Liver (tissue), 8 donors: ENCODE measurements at regions not wholly inside any gene's neighbourhood (a gene's known extent, or its start where the extent isn't known, plus 50 kb on each side); places are given as distances from the start of the nearest gene placed in this dataset.

Source experiments
- DNase-seq: peaks from one replicate; pipeline ENCODE4 v3.0.0-alpha.2; 2017; ENCODE audit warnings: low spot score
- H3K27ac ChIP-seq, 2 donors: one replicate each; pipeline ENCODE4 v1.7.0; 2013; ENCODE audit warnings: inconsistent platforms in 2 of 2, low read length in 2 of 2, control low read depth in 1 of 2, low read depth in 1 of 2, mild to moderate bottlenecking in 1 of 2
- H3K27me3 ChIP-seq, 4 donors: one replicate each; pipeline versions ENCODE4 v1.6.1 to v1.7.0; 2013; ENCODE audit warnings: low read length in 3 of 4, inconsistent platforms in 1 of 4, mild to moderate bottlenecking in 1 of 4, moderate library complexity in 1 of 4; ENCODE audit not compliant: control insufficient read depth in 4 of 4, insufficient read depth in 4 of 4
- H3K36me3 ChIP-seq, 4 donors: one replicate each; pipeline versions ENCODE4 v1.6.1 to v1.7.0; 2013; ENCODE audit warnings: low read length in 3 of 4, mild to moderate bottlenecking in 3 of 4, low read depth in 1 of 4, moderate library complexity in 1 of 4; ENCODE audit not compliant: control insufficient read depth in 4 of 4, insufficient read depth in 3 of 4
- H3K4me1 ChIP-seq, 4 donors: one replicate each; pipeline versions ENCODE4 v1.6.1 to v1.7.0; 2013; ENCODE audit warnings: low read length in 3 of 4, mild to moderate bottlenecking in 3 of 4, moderate library complexity in 1 of 4; ENCODE audit not compliant: control insufficient read depth in 4 of 4, insufficient read depth in 4 of 4
- H3K4me3 ChIP-seq, 3 donors: one replicate each; pipeline versions ENCODE4 v1.6.1 to v1.7.0; 2013; ENCODE audit warnings: low read length in 3 of 3, control low read depth in 1 of 3, low read depth in 1 of 3, mild to moderate bottlenecking in 1 of 3
- H3K9ac ChIP-seq, 2 donors: one replicate each; pipeline ENCODE4 v1.7.0; 2013; ENCODE audit warnings: low read length in 2 of 2, mild to moderate bottlenecking in 2 of 2, moderate library complexity in 2 of 2, control low read depth in 1 of 2, low read depth in 1 of 2
- H3K9me3 ChIP-seq, 4 donors: one replicate each; pipeline versions ENCODE4 v1.6.1 to v1.7.0; 2013; ENCODE audit warnings: low read length in 3 of 4; ENCODE audit not compliant: control insufficient read depth in 4 of 4
- ATF3 ChIP-seq: IDR thresholded peaks from 2 replicates; pipeline ENCODE4 v1.6.1; 2016; ENCODE audit warnings: antibody characterized with exemption
- CTCF ChIP-seq: fragments of 150-350 bp; IDR thresholded peaks from 2 replicates; pipeline ENCODE4 v1.5.1; 2017; ENCODE audit warnings: improper control_type of control experiment, low read depth, low read length; ENCODE audit not compliant: missing input control
- EGR1 ChIP-seq, 2 donors: IDR thresholded peaks; 2 replicates each; pipeline ENCODE4 v1.6.1; 2016 to 2018; ENCODE audit warnings: antibody characterized with exemption in 2 of 2, low read depth in 2 of 2
- FOXA1 ChIP-seq: IDR thresholded peaks from 2 replicates; pipeline ENCODE4 v1.6.1; 2016; ENCODE audit warnings: antibody characterized with exemption
- FOXA2 ChIP-seq: IDR thresholded peaks from 2 replicates; pipeline ENCODE4 v1.6.1; 2016; ENCODE audit warnings: antibody characterized with exemption
- GABPA ChIP-seq, 2 donors: IDR thresholded peaks in 1 of 2; conservative IDR thresholded peaks in 1 of 2; 2 replicates each; pipeline ENCODE4 v1.6.1; 2016; ENCODE audit warnings: antibody characterized with exemption in 2 of 2, mild to moderate bottlenecking in 1 of 2, moderate library complexity in 1 of 2
- HNF4A ChIP-seq, 2 donors: conservative IDR thresholded peaks; 2 replicates each; pipeline ENCODE4 v1.6.1; 2016; ENCODE audit warnings: antibody characterized with exemption in 2 of 2, mild to moderate bottlenecking in 2 of 2
- HNF4G ChIP-seq: IDR thresholded peaks from 2 replicates; pipeline ENCODE4 v1.6.1; 2016; ENCODE audit warnings: antibody characterized with exemption
- JUND ChIP-seq, 2 donors: IDR thresholded peaks; 2 replicates each; pipeline ENCODE4 v1.6.1; 2016; ENCODE audit warnings: antibody characterized with exemption in 2 of 2
- MAX ChIP-seq: IDR thresholded peaks from 2 replicates; pipeline ENCODE4 v1.6.1; 2016; ENCODE audit warnings: antibody characterized with exemption
- NR2F2 ChIP-seq: IDR thresholded peaks from 2 replicates; pipeline ENCODE4 v1.6.1; 2016; ENCODE audit warnings: antibody characterized with exemption
- RAD21 ChIP-seq, 2 donors: IDR thresholded peaks; 2 replicates each; pipeline ENCODE4 v1.6.1; 2016; ENCODE audit warnings: antibody characterized with exemption in 2 of 2, mild to moderate bottlenecking in 2 of 2
- REST ChIP-seq: IDR thresholded peaks from 2 replicates; pipeline ENCODE4 v1.6.1; 2016; ENCODE audit warnings: antibody characterized with exemption, mild to moderate bottlenecking
- RXRA ChIP-seq, 2 donors: IDR thresholded peaks; 2 replicates each; pipeline ENCODE4 v1.6.1; 2017 to 2018; ENCODE audit warnings: antibody characterized with exemption in 2 of 2, mild to moderate bottlenecking in 1 of 2
- SP1 ChIP-seq: IDR thresholded peaks from 2 replicates; pipeline ENCODE4 v1.6.1; 2018; ENCODE audit warnings: antibody characterized with exemption, mild to moderate bottlenecking
- TAF1 ChIP-seq: conservative IDR thresholded peaks from 2 replicates; pipeline ENCODE4 v1.6.1; 2016; ENCODE audit warnings: antibody characterized with exemption, mild to moderate bottlenecking
- YY1 ChIP-seq: IDR thresholded peaks from 2 replicates; pipeline ENCODE4 v1.6.1; 2016; ENCODE audit warnings: antibody characterized with exemption, mild to moderate bottlenecking
- ZBTB33 ChIP-seq: IDR thresholded peaks from 2 replicates; pipeline ENCODE4 v1.6.1; 2016; ENCODE audit warnings: antibody characterized with exemption
- WGBS: extraction: QIAGEN DNeasy Blood & Tissue Kit; methylation state at CpG from one replicate; pipeline ENCODE4 v1.1.7; 2013; 5-methylcytosine and 5-hydroxymethylcytosine counted together
- donor health status: healthy.
- donor health status: healthy.
- donor health status: healthy.
- donor health status: healthy.
- donor health status: healthy.

- no peaks in the 10 kb centered on the region for H3K9me3 ChIP-seq
- 30% methylated on average over 6 of the region's 6 CpGs for WGBS
- TF ChIP-seq TAF1: no peak
- TF ChIP-seq YY1: no peak
- TF ChIP-seq REST: no peak
- TF ChIP-seq HNF4G: no peak
- no peak for TF ChIP-seq GABPA (IDR thresholded peaks at IDR 0.05 in 1 of 2, conservative IDR thresholded peaks at IDR 0.05 in 1 of 2)
- no peak for TF ChIP-seq FOXA1
- TF ChIP-seq ATF3: no peak
- TF ChIP-seq NR2F2: no peak
- TF ChIP-seq HNF4A (conservative IDR thresholded peaks at IDR 0.05): no peak
- TF ChIP-seq JUND (IDR thresholded peaks at IDR 0.05): no peak
- TF ChIP-seq RXRA (IDR thresholded peaks at IDR 0.05): no peak
- TF ChIP-seq ZBTB33: no peak
- no peak for TF ChIP-seq CTCF
- no peak for TF ChIP-seq RAD21 (IDR thresholded peaks at IDR 0.05)
- no peak for TF ChIP-seq MAX
- no peak for TF ChIP-seq FOXA2
- TF ChIP-seq EGR1 (IDR thresholded peaks at IDR 0.05; ENCODE audit: low read depth in 2 of 2): no peak
- no peak for TF ChIP-seq SP1
- no peak overlapping the region for H3K27ac ChIP-seq
- no peak overlapping the region for H3K4me3 ChIP-seq
- H3K9ac ChIP-seq: no peak overlapping the region
- H3K27me3 ChIP-seq: no peaks in the 10 kb centered on the region
- no peak for DNase-seq
- peaks cover 0 to 3% (median 0%) of the 10 kb centered on the region in 4 donors for H3K4me1 ChIP-seq
- H3K36me3 ChIP-seq: no peaks in the 10 kb centered on the region
Observed at GRCh38 chr16:74026373-74027281, 270.0 kb upstream of the PSMD7 start.
